Fibroblast of villous mesenchyme (primary cell): ENCODE measurements at regions not wholly inside any gene's neighbourhood (a gene's known extent, or its start where the extent isn't known, plus 50 kb on each side); places are given as distances from the start of the nearest gene placed in this dataset.

Experiments used
- DNase-seq: peaks from one replicate; pipeline ENCODE4 v3.0.0-alpha.2; 2010; ENCODE audit warnings: low read depth
- H3K4me3 ChIP-seq: 2 replicates; pipeline ENCODE4 v1.5.1; 2011; ENCODE audit warnings: low read depth, mild to moderate bottlenecking, low read length
- CTCF ChIP-seq: IDR thresholded peaks from 2 replicates; pipeline ENCODE4 v1.5.1; 2012; ENCODE audit warnings: low read depth, mild to moderate bottlenecking, low read length; ENCODE audit not compliant: insufficient read depth

GRCh38 chr9:129285382-129285781 lies 107.3 kb upstream of the IER5L start:
- no peak for DNase-seq
- no peak overlapping the region for H3K4me3 ChIP-seq
- TF ChIP-seq CTCF, result no peak

GRCh38 chr9:129284607-129285291 lies 106.7 kb upstream of the IER5L start:
- H3K4me3 ChIP-seq, result no peak overlapping the region
- DNase-seq, result no peak
- no peak for TF ChIP-seq CTCF

- no peak for TF ChIP-seq CTCF
- no peak for DNase-seq
- H3K4me3 ChIP-seq, result no peak overlapping the region
Observed at GRCh38 chr9:129283705-129284606, 105.9 kb upstream of the IER5L start.

GRCh38 chr9:129283291-129283691 lies 105.2 kb upstream of the IER5L start:
- no peak overlapping the region for H3K4me3 ChIP-seq
- no peak for TF ChIP-seq CTCF
- no peak for DNase-seq

GRCh38 chr9:129282731-129283211 lies 104.7 kb upstream of the IER5L start:
- H3K4me3 ChIP-seq, result no peak overlapping the region
- TF ChIP-seq CTCF, result no peak
- DNase-seq, result no peak

GRCh38 chr9:129282272-129282671 lies 104.2 kb upstream of the IER5L start:
- TF ChIP-seq CTCF, result no peak
- H3K4me3 ChIP-seq, result no peak overlapping the region
- no peak for DNase-seq
